Caki2 (cell line): ENCODE measurements at regions not wholly inside any gene's neighbourhood (a gene's known extent, or its start where the extent isn't known, plus 50 kb on each side); places are given as distances from the start of the nearest gene placed in this dataset.
"Not testable (repeated sequence)": the region's sequence is repeated elsewhere in the genome, so short reads cannot be mapped to it uniquely, and the experiment has no call there.

Experiments
- DNase-seq: peaks from one replicate; pipeline ENCODE4 v3.0.0-alpha.2; 2015; ENCODE audit warnings: low read depth
- in situ Hi-C: cut with HindIII; loops from 2 replicates; pipeline ENCODE4 v1.10.0; 2016; ENCODE audit warnings: low sequenced_read_pairs, low pct_unique_long_range_greater_than_20kb, mixed read lengths

GRCh38 chr15:56814429-56814828 is 81.1 kb upstream of the ZNF280D start:
- in situ Hi-C loops: no loop called here
- no peak for DNase-seq

GRCh38 chr15:56813995-56814394 is 80.7 kb upstream of the ZNF280D start:
- in situ Hi-C loops: no loop called here
- no peak for DNase-seq

GRCh38 chr15:56812961-56813360 is 79.7 kb upstream of the ZNF280D start:
- DNase-seq: no peak
- in situ Hi-C loops: no loop called here

- no peak for DNase-seq
- in situ Hi-C loops: no loop called here
Measured at GRCh38 chr15:56812221-56812620, 78.9 kb upstream of the ZNF280D start.

GRCh38 chr15:56811586-56811985 is 78.3 kb upstream of the ZNF280D start:
- in situ Hi-C loops: no loop called here
- DNase-seq: no peak

- in situ Hi-C loops: no loop called here
- DNase-seq: no peak
Measured at GRCh38 chr15:56808160-56808559, 74.9 kb upstream of the ZNF280D start.

- DNase-seq: no peak
Measured at GRCh38 chr15:56806148-56806536, 72.8 kb upstream of the ZNF280D start.

GRCh38 chr15:56805466-56806147 is 72.3 kb upstream of the ZNF280D start:
- DNase-seq: peak; percentile 53
- in situ Hi-C loops: no loop called here

More at GRCh38 chr15:56806148-56806536, 72.8 kb upstream of the ZNF280D start:
- in situ Hi-C loops: no loop called here

GRCh38 chr15:56804938-56805337 is 71.6 kb upstream of the ZNF280D start:
- in situ Hi-C loops: no loop called here
- DNase-seq: no peak

GRCh38 chr15:56804279-56804678 is 71.0 kb upstream of the ZNF280D start:
- in situ Hi-C loops: no loop called here
- DNase-seq: no peak

- no peak for DNase-seq
- in situ Hi-C loops: no loop called here
Measured at GRCh38 chr15:56802161-56802560, 68.9 kb upstream of the ZNF280D start.

GRCh38 chr15:56798639-56799038 is 65.3 kb upstream of the ZNF280D start:
- DNase-seq: no peak
- in situ Hi-C loops: no loop called here

GRCh38 chr15:56797720-56798275 is 64.5 kb upstream of the ZNF280D start:
- in situ Hi-C loops: no loop called here
- DNase-seq: no peak

- in situ Hi-C loops: no loop called here
- DNase-seq: no peak
Measured at GRCh38 chr15:56795502-56795901, 62.2 kb upstream of the ZNF280D start.

GRCh38 chr15:56794553-56795329 is 61.4 kb upstream of the ZNF280D start:
- in situ Hi-C loops: no loop called here
- no peak for DNase-seq

- in situ Hi-C loops: no loop called here
Measured at GRCh38 chr15:56794165-56794552, 60.9 kb upstream of the ZNF280D start.

GRCh38 chr15:56792211-56792610 is 58.9 kb upstream of the ZNF280D start:
- in situ Hi-C loops: no loop called here

More at GRCh38 chr15:56794165-56794552, 60.9 kb upstream of the ZNF280D start:
- no peak for DNase-seq

GRCh38 chr15:56791521-56791920 is 58.2 kb upstream of the ZNF280D start:
- in situ Hi-C loops, DNase-seq: not testable (repeated sequence)

More at GRCh38 chr15:56792211-56792610, 58.9 kb upstream of the ZNF280D start:
- DNase-seq: no peak

GRCh38 chr15:56788359-56788758 is 55.0 kb upstream of the ZNF280D start:
- no peak for DNase-seq
- in situ Hi-C loops: no loop called here
